ENCODE measurements at regions not wholly inside any gene's neighbourhood (a gene's known extent, or its start where the extent isn't known, plus 50 kb on each side); places are given as distances from the start of the nearest gene placed in this dataset.

GRCh38 chr16:51708861-51709260 is 557.8 kb upstream of the SALL1 start:
- no peak overlapping the region for H3K4me3 ChIP-seq (ENCODE audit: low read length)
- TF ChIP-seq, protein P1, sequence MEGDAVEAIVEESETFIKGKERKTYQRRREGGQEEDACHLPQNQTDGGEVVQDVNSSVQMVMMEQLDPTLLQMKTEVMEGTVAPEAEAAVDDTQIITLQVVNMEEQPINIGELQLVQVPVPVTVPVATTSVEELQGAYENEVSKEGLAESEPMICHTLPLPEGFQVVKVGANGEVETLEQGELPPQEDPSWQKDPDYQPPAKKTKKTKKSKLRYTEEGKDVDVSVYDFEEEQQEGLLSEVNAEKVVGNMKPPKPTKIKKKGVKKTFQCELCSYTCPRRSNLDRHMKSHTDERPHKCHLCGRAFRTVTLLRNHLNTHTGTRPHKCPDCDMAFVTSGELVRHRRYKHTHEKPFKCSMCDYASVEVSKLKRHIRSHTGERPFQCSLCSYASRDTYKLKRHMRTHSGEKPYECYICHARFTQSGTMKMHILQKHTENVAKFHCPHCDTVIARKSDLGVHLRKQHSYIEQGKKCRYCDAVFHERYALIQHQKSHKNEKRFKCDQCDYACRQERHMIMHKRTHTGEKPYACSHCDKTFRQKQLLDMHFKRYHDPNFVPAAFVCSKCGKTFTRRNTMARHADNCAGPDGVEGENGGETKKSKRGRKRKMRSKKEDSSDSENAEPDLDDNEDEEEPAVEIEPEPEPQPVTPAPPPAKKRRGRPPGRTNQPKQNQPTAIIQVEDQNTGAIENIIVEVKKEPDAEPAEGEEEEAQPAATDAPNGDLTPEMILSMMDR (IDR thresholded peaks at IDR 0.05; ENCODE audit: insufficient read depth, low read depth, low read length, missing control alignments) = no peak
- no peak for DNase-seq (ENCODE audit: low read depth)

- TF ChIP-seq, protein P1 (IDR thresholded peaks at IDR 0.05; ENCODE audit: insufficient read depth, low read depth, low read length, missing control alignments) = no peak
- no peak for DNase-seq (ENCODE audit: low read depth)
Measured at GRCh38 chr16:51707666-51708065, 556.6 kb upstream of the SALL1 start.

GRCh38 chr16:51705142-51705541 is 554.1 kb upstream of the SALL1 start:
- DNase-seq (ENCODE audit: low read depth) = no peak
- TF ChIP-seq, protein P1 (IDR thresholded peaks at IDR 0.05; ENCODE audit: insufficient read depth, low read depth, low read length, missing control alignments) = no peak
- H3K4me3 ChIP-seq (ENCODE audit: low read length) = no peak overlapping the region

More at GRCh38 chr16:51707666-51708065, 556.6 kb upstream of the SALL1 start:
- H3K4me3 ChIP-seq (ENCODE audit: low read length) = no peak overlapping the region

GRCh38 chr16:51701025-51701424 is 550.0 kb upstream of the SALL1 start:
- no peak overlapping the region for H3K4me3 ChIP-seq (ENCODE audit: low read length)
- TF ChIP-seq, protein P1 (IDR thresholded peaks at IDR 0.05; ENCODE audit: insufficient read depth, low read depth, low read length, missing control alignments) = no peak
- peak; percentile 73 for DNase-seq (ENCODE audit: low read depth)

DNA sequence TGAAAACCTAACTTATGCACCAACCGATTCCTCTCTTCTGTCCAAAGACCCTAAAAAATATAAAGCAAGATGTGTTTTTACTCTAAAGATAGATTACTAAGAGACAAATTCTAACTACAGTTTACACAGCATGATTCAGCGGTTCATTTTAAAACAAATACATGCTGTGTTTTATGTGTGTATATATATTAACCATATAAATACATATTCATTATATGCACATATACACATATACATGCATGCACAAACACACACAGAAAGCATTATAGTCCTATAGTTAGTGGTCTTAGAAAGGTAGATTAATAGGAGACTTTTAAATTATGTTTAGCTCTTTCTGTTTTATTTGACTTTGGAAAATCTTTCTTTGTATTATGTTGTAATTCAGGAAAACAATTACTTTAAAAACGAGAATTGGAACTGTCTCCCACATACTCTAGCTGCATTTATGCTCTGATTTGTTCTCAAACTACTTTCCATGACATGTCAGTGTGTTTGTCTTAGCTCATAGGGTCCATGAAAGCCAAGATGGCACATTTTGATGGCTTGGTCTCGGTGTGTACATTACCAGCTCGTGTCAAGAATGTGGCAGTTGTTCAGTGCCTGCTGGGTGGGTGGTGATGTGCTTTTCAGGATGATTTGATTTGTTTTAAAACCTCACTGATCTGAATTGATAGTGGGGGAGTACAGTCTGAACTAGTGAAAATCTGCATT is 548.8 kb upstream of the SALL1 start:
- DNase-seq (ENCODE audit: low read depth) = no peak
- H3K4me3 ChIP-seq (ENCODE audit: low read length) = no peak overlapping the region
- TF ChIP-seq, protein P1 (IDR thresholded peaks at IDR 0.05; ENCODE audit: insufficient read depth, low read depth, low read length, missing control alignments) = no peak

GRCh38 chr16:51698647-51699046 is 547.6 kb upstream of the SALL1 start:
- DNase-seq (ENCODE audit: low read depth) = no peak
- TF ChIP-seq, protein P1 (IDR thresholded peaks at IDR 0.05; ENCODE audit: insufficient read depth, low read depth, low read length, missing control alignments) = no peak
- H3K4me3 ChIP-seq (ENCODE audit: low read length) = no peak overlapping the region

GRCh38 chr16:51697454-51697853 is 546.4 kb upstream of the SALL1 start:
- TF ChIP-seq, protein P1 (IDR thresholded peaks at IDR 0.05; ENCODE audit: insufficient read depth, low read depth, low read length, missing control alignments) = no peak
- DNase-seq (ENCODE audit: low read depth) = no peak
- H3K4me3 ChIP-seq (ENCODE audit: low read length) = no peak overlapping the region

All from epithelial cell of esophagus (primary cell).